ENCODE measurements at regions not wholly inside any gene's neighbourhood (a gene's known extent, or its start where the extent isn't known, plus 50 kb on each side); places are given as distances from the start of the nearest gene placed in this dataset.

DNA sequence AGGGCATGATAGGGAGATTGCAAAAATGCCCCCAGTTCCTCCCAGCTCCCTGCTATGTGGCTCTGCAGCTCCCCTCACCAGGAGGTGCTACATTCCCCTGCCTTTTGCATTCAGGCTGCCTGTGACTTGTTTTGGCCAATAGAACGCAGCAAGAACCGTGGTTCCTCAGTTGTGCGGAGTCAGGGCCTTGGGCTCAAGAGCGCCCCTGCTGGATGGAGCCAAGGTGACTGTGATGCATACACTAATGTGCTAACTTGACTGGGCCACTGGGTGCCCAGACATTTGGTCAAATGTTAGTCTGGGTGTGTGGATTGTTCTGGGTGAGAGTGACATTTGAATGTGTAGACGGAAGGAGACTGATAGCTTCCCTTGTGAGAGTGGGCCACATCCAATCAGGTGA, 123.3 kb upstream of the MVB12B start:
- no peak for TF ChIP-seq BACH2 (CRISPR knock-in tag; IDR thresholded peaks at IDR 0.05; ENCODE audit: borderline replicate concordance)
- no peak for TF ChIP-seq ZC3H10 (CRISPR knock-in tag; IDR thresholded peaks at IDR 0.05)
- TF ChIP-seq ZNF70 (CRISPR knock-in tag; IDR thresholded peaks at IDR 0.05) = no peak

DNA sequence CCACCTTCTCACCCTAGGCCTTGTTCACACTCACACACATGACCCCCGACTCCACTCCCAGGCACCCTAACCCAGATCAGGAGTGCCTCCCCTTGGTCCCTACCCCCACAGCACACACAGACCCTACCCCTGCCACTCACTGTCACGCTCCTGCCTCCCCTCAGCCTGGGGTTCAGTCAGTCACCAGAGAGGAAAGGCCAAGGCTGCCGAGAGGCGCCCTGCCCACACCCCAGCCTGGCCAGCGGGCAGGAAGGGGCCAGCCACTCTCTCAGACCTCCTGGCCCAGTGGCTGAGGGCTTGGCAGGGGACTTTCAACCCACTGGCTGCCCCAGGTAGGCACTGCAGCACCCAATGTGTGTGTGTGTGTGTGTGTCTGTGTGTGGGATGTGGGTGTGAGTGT, 122.4 kb upstream of the MVB12B start:
- ATAC-seq = no peak
- TF ChIP-seq PPARA (CRISPR knock-in tag; IDR thresholded peaks at IDR 0.05; ENCODE audit: borderline replicate concordance) (no peak), ZNF565 (CRISPR knock-in tag; conservative IDR thresholded peaks at IDR 0.05; ENCODE audit: low read depth) (no peak), OSR1 (CRISPR knock-in tag; IDR thresholded peaks at IDR 0.05) (no peak), ZC3H10 (CRISPR knock-in tag; IDR thresholded peaks at IDR 0.05) (no peak), TCF4 (CRISPR knock-in tag; IDR thresholded peaks at IDR 0.05; ENCODE audit: borderline replicate concordance) (no peak), ISL1 (CRISPR knock-in tag; IDR thresholded peaks at IDR 0.05) (no peak), ESRRG (CRISPR knock-in tag; IDR thresholded peaks at IDR 0.05) (no peak), BACH2 (CRISPR knock-in tag; IDR thresholded peaks at IDR 0.05; ENCODE audit: borderline replicate concordance) (no peak), RARB (CRISPR knock-in tag; IDR thresholded peaks at IDR 0.05) (no peak), ZFP3 (CRISPR knock-in tag; IDR thresholded peaks at IDR 0.05) (no peak), ARNTL (CRISPR knock-in tag; IDR thresholded peaks at IDR 0.05; ENCODE audit: borderline replicate concordance, low read depth) (no peak), TOX (CRISPR knock-in tag; IDR thresholded peaks at IDR 0.05; ENCODE audit: borderline replicate concordance) (no peak), ZNF70 (CRISPR knock-in tag; IDR thresholded peaks at IDR 0.05) (no peak)
- TF ChIP-seq, protein P1, sequence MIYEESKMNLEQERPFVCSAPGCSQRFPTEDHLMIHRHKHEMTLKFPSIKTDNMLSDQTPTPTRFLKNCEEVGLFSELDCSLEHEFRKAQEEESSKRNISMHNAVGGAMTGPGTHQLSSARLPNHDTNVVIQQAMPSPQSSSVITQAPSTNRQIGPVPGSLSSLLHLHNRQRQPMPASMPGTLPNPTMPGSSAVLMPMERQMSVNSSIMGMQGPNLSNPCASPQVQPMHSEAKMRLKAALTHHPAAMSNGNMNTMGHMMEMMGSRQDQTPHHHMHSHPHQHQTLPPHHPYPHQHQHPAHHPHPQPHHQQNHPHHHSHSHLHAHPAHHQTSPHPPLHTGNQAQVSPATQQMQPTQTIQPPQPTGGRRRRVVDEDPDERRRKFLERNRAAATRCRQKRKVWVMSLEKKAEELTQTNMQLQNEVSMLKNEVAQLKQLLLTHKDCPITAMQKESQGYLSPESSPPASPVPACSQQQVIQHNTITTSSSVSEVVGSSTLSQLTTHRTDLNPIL (CRISPR knock-in tag; IDR thresholded peaks at IDR 0.05; ENCODE audit: low read depth) = no peak
- TF ChIP-seq, protein P2, sequence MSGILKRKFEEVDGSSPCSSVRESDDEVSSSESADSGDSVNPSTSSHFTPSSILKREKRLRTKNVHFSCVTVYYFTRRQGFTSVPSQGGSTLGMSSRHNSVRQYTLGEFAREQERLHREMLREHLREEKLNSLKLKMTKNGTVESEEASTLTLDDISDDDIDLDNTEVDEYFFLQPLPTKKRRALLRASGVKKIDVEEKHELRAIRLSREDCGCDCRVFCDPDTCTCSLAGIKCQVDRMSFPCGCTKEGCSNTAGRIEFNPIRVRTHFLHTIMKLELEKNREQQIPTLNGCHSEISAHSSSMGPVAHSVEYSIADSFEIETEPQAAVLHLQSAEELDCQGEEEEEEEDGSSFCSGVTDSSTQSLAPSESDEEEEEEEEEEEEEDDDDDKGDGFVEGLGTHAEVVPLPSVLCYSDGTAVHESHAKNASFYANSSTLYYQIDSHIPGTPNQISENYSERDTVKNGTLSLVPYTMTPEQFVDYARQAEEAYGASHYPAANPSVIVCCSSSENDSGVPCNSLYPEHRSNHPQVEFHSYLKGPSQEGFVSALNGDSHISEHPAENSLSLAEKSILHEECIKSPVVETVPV (CRISPR knock-in tag; IDR thresholded peaks at IDR 0.05) = no peak
- TF ChIP-seq, protein P3, sequence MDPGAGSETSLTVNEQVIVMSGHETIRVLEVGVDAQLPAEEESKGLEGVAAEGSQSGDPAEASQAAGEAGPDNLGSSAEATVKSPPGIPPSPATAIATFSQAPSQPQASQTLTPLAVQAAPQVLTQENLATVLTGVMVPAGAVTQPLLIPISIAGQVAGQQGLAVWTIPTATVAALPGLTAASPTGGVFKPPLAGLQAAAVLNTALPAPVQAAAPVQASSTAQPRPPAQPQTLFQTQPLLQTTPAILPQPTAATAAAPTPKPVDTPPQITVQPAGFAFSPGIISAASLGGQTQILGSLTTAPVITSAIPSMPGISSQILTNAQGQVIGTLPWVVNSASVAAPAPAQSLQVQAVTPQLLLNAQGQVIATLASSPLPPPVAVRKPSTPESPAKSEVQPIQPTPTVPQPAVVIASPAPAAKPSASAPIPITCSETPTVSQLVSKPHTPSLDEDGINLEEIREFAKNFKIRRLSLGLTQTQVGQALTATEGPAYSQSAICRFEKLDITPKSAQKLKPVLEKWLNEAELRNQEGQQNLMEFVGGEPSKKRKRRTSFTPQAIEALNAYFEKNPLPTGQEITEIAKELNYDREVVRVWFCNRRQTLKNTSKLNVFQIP (CRISPR knock-in tag; IDR thresholded peaks at IDR 0.05; ENCODE audit: borderline replicate concordance, low read depth) = no peak

More for the DNA sequence above, 123.3 kb upstream of the MVB12B start:
- ATAC-seq = no peak

DNA sequence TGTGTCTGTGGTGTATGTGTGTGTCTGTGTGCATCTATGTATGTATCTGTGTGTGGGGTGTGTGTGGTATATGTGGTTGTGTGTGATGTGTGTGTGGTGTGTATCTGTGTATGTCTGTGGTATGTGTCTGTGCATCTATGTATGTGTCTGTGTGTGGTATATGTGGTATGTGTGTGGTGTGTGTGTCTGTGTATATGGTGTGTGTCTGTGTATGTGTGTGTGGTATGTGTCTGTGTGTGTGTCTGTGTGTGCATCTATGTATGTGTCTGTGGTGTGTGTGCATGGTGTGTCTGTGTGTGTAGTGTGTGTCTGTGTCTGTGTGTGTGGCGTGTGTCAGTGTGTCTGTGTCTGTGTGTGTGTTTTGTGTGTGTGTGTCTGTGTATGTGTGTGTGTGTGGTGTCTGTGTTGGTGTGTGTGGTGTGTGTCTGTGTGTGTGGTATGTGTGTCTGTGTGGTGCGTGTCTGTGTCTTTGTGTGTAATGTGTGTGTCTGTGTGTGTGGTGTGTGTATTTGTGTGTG, 121.9 kb upstream of the MVB12B start:
- ATAC-seq = no peak
- TF ChIP-seq ZFP3 (CRISPR knock-in tag; IDR thresholded peaks at IDR 0.05) (no peak), ZNF70 (CRISPR knock-in tag; IDR thresholded peaks at IDR 0.05) (no peak), ZNF565 (CRISPR knock-in tag; conservative IDR thresholded peaks at IDR 0.05; ENCODE audit: low read depth) (no peak), ZC3H10 (CRISPR knock-in tag; IDR thresholded peaks at IDR 0.05) (no peak), ZNF8 (CRISPR knock-in tag; IDR thresholded peaks at IDR 0.05) (no peak), CSDC2 (CRISPR knock-in tag; IDR thresholded peaks at IDR 0.05) (no peak), ISL1 (CRISPR knock-in tag; IDR thresholded peaks at IDR 0.05) (no peak), TOX (CRISPR knock-in tag; IDR thresholded peaks at IDR 0.05; ENCODE audit: borderline replicate concordance) (no peak), OSR1 (CRISPR knock-in tag; IDR thresholded peaks at IDR 0.05) (no peak), TCF4 (CRISPR knock-in tag; IDR thresholded peaks at IDR 0.05; ENCODE audit: borderline replicate concordance) (no peak), RARB (CRISPR knock-in tag; IDR thresholded peaks at IDR 0.05) (no peak), PPARA (CRISPR knock-in tag; IDR thresholded peaks at IDR 0.05; ENCODE audit: borderline replicate concordance) (no peak), BACH2 (CRISPR knock-in tag; IDR thresholded peaks at IDR 0.05; ENCODE audit: borderline replicate concordance) (no peak), ESRRG (CRISPR knock-in tag; IDR thresholded peaks at IDR 0.05) (no peak), ARNTL (CRISPR knock-in tag; IDR thresholded peaks at IDR 0.05; ENCODE audit: borderline replicate concordance, low read depth) (no peak)
- TF ChIP-seq, protein P4, sequence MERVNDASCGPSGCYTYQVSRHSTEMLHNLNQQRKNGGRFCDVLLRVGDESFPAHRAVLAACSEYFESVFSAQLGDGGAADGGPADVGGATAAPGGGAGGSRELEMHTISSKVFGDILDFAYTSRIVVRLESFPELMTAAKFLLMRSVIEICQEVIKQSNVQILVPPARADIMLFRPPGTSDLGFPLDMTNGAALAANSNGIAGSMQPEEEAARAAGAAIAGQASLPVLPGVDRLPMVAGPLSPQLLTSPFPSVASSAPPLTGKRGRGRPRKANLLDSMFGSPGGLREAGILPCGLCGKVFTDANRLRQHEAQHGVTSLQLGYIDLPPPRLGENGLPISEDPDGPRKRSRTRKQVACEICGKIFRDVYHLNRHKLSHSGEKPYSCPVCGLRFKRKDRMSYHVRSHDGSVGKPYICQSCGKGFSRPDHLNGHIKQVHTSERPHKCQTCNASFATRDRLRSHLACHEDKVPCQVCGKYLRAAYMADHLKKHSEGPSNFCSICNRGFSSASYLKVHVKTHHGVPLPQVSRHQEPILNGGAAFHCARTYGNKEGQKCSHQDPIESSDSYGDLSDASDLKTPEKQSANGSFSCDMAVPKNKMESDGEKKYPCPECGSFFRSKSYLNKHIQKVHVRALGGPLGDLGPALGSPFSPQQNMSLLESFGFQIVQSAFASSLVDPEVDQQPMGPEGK (CRISPR knock-in tag; IDR thresholded peaks at IDR 0.05; ENCODE audit: borderline replicate concordance) = no peak
- TF ChIP-seq, protein P2 (CRISPR knock-in tag; IDR thresholded peaks at IDR 0.05) = no peak
